Hepatocyte (in vitro differentiated cells): ENCODE measurements at regions not wholly inside any gene's neighbourhood (a gene's known extent, or its start where the extent isn't known, plus 50 kb on each side); places are given as distances from the start of the nearest gene placed in this dataset.

ENCODE experiments used
- EZH2 ChIP-seq: fragments of 200-600 bp; sonication (generic); IDR thresholded peaks from 2 replicates; pipeline ENCODE4 v1.6.1; 2016; ENCODE audit warnings: antibody characterized with exemption, mild to moderate bottlenecking, borderline replicate concordance
- EZH2phosphoT487 ChIP-seq: fragments of 200-600 bp; sonication (generic); IDR thresholded peaks from one replicate; pipeline ENCODE4 v1.6.1; 2018; ENCODE audit warnings: antibody characterized with exemption, mild to moderate bottlenecking, low read depth, moderate library complexity; ENCODE audit not compliant: unreplicated experiment, severe bottlenecking
- TF ChIP-seq, protein P1 (sequence below): fragments of 200-600 bp; sonication (generic); IDR thresholded peaks from 2 replicates; pipeline ENCODE4 v1.5.1; 2016; ENCODE audit warnings: antibody characterized with exemption, mild to moderate bottlenecking; ENCODE audit not compliant: poor library complexity

DNA sequence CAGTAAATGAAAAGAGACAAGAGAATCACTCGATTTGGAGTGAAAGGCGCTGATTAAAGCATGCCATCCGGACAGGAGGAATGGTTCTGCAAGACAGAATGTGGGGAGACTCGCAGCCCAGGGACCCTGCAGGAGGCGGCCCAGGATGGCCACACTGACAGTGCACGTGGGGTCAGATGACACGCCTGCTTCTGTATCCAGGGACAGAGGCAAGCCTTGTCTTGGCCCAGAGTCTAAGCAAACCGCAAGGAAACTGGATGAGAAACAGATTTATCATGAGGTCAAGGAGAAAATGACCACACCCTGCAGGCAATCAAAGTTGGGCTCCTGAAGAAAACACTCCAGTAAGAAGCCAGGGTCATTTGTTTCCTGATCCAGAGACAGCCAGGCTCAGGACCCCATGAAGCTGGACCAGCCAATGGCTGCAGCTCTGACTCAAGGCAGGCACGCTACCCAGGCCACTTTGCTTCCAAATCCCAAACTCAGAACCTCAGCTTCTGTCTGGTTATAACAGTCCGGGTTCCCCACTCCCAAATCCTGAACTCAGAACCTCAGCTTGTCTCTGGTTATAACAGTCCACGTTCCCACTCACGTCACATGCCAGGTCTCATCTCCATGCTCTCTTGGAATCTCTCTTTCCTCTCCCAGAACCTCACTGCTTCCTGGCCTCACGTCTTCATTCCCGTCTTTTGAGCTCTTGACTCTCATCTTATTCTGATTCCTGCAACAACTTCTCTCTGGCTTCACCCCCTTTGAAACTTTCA lies 144.9 kb upstream of the THBS2 start:
- TF ChIP-seq, protein P1, sequence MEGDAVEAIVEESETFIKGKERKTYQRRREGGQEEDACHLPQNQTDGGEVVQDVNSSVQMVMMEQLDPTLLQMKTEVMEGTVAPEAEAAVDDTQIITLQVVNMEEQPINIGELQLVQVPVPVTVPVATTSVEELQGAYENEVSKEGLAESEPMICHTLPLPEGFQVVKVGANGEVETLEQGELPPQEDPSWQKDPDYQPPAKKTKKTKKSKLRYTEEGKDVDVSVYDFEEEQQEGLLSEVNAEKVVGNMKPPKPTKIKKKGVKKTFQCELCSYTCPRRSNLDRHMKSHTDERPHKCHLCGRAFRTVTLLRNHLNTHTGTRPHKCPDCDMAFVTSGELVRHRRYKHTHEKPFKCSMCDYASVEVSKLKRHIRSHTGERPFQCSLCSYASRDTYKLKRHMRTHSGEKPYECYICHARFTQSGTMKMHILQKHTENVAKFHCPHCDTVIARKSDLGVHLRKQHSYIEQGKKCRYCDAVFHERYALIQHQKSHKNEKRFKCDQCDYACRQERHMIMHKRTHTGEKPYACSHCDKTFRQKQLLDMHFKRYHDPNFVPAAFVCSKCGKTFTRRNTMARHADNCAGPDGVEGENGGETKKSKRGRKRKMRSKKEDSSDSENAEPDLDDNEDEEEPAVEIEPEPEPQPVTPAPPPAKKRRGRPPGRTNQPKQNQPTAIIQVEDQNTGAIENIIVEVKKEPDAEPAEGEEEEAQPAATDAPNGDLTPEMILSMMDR: no peak
- TF ChIP-seq EZH2phosphoT487 (no peak), EZH2 (no peak)
